Jurkat, Clone E6-1 (cell line): ENCODE measurements at regions not wholly inside any gene's neighbourhood (a gene's known extent, or its start where the extent isn't known, plus 50 kb on each side); places are given as distances from the start of the nearest gene placed in this dataset.

Experiments used
- DNase-seq: peaks from one replicate; pipeline ENCODE4 v3.0.0-alpha.2; 2011; ENCODE audit warnings: low read depth, low spot score
- H3K4me3 ChIP-seq: 2 replicates; pipeline ENCODE4 v1.5.1; 2011; ENCODE audit warnings: mild to moderate bottlenecking, low read length, control low read depth, moderate library complexity

DNA sequence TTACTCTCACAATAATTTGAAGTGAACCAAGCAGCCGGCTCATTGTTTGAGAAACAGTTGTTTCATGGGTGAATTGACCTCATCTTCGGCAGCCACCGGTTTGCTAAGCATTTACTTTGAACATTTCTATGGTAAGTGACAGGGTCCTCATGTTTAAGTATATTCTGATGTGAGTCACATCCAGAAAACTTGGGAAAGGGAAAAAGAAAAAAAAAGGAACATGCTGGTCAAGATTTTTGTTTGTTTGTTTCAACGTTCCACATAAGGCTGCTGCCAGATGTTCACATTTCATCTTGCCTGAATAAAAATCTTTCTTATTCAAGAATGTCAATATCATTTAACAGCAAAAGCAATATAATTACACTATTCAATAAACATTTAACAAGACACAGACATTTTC lies 55.0 kb upstream of the EXOC2 start:
- no peak overlapping the region for H3K4me3 ChIP-seq
- DNase-seq, result no peak

DNA sequence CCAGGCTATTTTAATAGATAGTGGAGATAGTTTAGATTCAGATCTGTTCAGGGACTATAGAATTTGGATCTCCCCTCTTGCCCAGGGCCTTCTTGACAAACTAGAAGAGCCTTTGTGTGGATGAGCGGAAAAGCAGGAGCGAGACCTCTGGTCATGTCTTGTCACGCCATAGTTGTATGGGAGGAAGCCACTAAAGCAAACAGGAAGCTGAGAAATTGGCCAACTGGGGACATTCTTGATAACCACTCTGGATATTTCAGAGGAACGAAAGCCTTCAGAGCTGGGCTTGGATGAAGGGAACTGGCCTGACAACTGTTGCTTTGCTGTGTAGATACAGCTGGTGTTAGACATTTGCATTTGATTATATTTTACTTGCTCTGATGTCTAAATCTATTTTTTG lies 54.1 kb upstream of the EXOC2 start:
- no peak overlapping the region for H3K4me3 ChIP-seq
- DNase-seq, result no peak

DNA sequence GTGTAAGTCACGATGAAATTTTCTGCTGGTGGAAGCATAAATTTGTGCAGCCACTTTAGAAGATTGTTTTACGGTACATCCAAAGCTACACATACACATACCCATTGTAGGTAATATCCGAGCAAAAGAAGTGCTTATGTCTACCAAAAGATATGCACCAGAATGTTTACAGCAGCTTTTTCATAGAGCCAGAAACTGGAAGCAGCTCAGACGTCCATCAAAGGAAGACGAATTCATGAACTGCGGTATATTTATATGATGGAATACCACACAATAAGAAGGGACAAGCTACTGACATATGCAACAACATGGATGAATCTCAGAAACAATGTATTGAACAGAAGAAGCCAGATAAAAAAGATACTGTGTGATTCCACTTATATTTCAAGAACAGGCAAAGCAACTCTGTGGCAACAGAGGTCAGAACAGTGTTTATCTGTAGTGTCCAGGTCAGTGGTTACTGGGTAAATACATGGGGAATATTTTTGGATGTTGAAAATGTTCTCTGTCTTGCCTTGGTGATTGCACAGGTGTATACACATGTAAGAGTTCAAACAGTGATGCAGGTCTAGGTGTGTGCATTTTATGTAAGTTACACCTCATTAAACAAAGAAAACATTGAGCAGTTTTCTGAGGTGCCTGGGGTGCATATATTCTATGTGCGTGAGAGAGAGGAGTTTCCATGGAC lies 51.9 kb upstream of the EXOC2 start:
- H3K4me3 ChIP-seq, result no peak overlapping the region

DNA sequence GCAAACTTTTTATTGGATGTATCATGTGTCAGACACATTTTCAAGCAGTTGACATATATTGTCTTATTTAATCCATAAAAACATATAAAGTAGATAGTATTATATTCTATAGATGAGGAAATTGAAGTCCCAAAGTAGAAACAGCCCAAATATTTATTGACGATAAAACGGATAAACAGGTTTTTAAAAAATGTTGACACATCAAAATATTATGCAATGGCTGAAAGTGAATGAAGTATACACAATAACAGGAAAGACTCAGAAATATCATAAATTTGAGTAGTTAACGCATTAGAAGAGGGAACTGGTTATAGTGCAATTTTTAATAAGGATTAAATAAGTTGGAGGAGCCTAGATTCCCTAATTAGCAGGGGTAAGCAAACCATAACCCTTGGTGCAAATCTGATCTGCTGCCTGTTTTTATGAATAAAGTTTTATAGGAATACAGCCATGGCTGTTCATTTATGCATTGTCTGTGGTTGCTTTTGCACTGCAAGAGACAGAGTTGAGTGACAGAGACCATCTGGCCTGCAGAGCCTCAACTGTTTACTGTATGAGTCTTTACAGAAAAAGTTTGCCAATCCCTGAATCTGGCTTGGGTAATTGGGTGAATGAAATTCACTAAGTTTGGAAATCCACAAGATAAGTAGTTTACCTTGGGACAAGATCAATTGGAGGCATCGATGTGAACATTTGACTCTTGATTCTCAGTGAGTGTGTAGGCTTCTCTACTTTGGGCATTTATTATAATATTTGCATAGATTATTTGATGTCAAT lies 50.6 kb upstream of the EXOC2 start:
- no peak for DNase-seq

More for the DNA sequence above, 51.9 kb upstream of the EXOC2 start:
- DNase-seq, result no peak

More for the DNA sequence above, 50.6 kb upstream of the EXOC2 start:
- no peak overlapping the region for H3K4me3 ChIP-seq
